HFFc6 (cell line): ENCODE measurements at regions not wholly inside any gene's neighbourhood (a gene's known extent, or its start where the extent isn't known, plus 50 kb on each side); places are given as distances from the start of the nearest gene placed in this dataset.

Source experiments
- DNase-seq: peaks from one replicate; pipeline ENCODE4 v3.0.0-alpha.2; 2018
- H3K27ac Mint-ChIP-seq: 2 replicates; pipeline ENCODE4 v1.8.0; 2020; ENCODE audit warnings: mild to moderate bottlenecking, mixed read lengths
- H3K27me3 Mint-ChIP-seq: 2 replicates; pipeline ENCODE4 v1.8.0; 2021; ENCODE audit warnings: mild to moderate bottlenecking, moderate library complexity, mixed read lengths; ENCODE audit not compliant: insufficient read depth
- H3K36me3 Mint-ChIP-seq: 2 replicates; pipeline ENCODE4 v1.8.0; 2021; ENCODE audit warnings: low read depth, mixed read lengths
- H3K4me1 Mint-ChIP-seq: 2 replicates; pipeline ENCODE4 v1.8.0; 2020; ENCODE audit warnings: low read depth, mixed read lengths
- H3K4me3 Mint-ChIP-seq: 2 replicates; pipeline ENCODE4 v1.8.0; 2020; ENCODE audit warnings: mild to moderate bottlenecking, moderate library complexity, mixed read lengths
- H3K9me3 Mint-ChIP-seq: 2 replicates; pipeline ENCODE4 v1.8.0; 2020; ENCODE audit warnings: mild to moderate bottlenecking, mixed read lengths
- CTCF ChIP-seq: fragments of 200-600 bp; sonication (generic); IDR thresholded peaks from 2 replicates; pipeline ENCODE4 v1.5.0; 2021; ENCODE audit warnings: antibody characterized with exemption, mild to moderate bottlenecking

GRCh38 chr3:165491487-165491886, 295.3 kb upstream of the SLITRK3 start:
- H3K9me3 Mint-ChIP-seq, result peaks cover 31% of the 10 kb centered on the region
- no peaks in the 10 kb centered on the region for H3K36me3 Mint-ChIP-seq
- H3K4me1 Mint-ChIP-seq, result no peaks in the 10 kb centered on the region
- H3K4me3 Mint-ChIP-seq, result no peak overlapping the region
- TF ChIP-seq CTCF, result no peak
- DNase-seq, result no peak
- no peaks in the 10 kb centered on the region for H3K27me3 Mint-ChIP-seq
- H3K27ac Mint-ChIP-seq, result no peak overlapping the region

GRCh38 chr3:165476399-165477060, 280.3 kb upstream of the SLITRK3 start:
- H3K36me3 Mint-ChIP-seq, result no peaks in the 10 kb centered on the region
- no peaks in the 10 kb centered on the region for H3K4me1 Mint-ChIP-seq
- DNase-seq, result no peak
- TF ChIP-seq CTCF, result no peak
- no peak overlapping the region for H3K4me3 Mint-ChIP-seq
- peaks cover 36% of the 10 kb centered on the region for H3K9me3 Mint-ChIP-seq
- H3K27ac Mint-ChIP-seq, result no peak overlapping the region
- no peaks in the 10 kb centered on the region for H3K27me3 Mint-ChIP-seq

- DNase-seq, result no peak
- H3K4me1 Mint-ChIP-seq, result no peaks in the 10 kb centered on the region
- H3K9me3 Mint-ChIP-seq, result peaks cover 28% of the 10 kb centered on the region
- no peak for TF ChIP-seq CTCF
- no peaks in the 10 kb centered on the region for H3K36me3 Mint-ChIP-seq
- H3K4me3 Mint-ChIP-seq, result no peak overlapping the region
- H3K27me3 Mint-ChIP-seq, result no peaks in the 10 kb centered on the region; the same call in 1 of the 2 replicates
- no peak overlapping the region for H3K27ac Mint-ChIP-seq
These were observed 270.7 kb upstream of the SLITRK3 start for GRCh38 chr3:165466856-165467255.

GRCh38 chr3:165464736-165465135, 268.6 kb upstream of the SLITRK3 start:
- Mint-ChIP-seq H3K4me3 (no peak overlapping the region), H3K27ac (no peak overlapping the region), H3K36me3 (no peaks in the 10 kb centered on the region), H3K4me1 (no peaks in the 10 kb centered on the region), H3K9me3 (peaks cover 26% of the 10 kb centered on the region), H3K27me3 (no peaks in the 10 kb centered on the region; the same call in 1 of the 2 replicates)
- DNase-seq, result no peak
- no peak for TF ChIP-seq CTCF

- no peak for TF ChIP-seq CTCF
- no peak for DNase-seq
- Mint-ChIP-seq H3K4me1 (no peaks in the 10 kb centered on the region), H3K4me3 (no peak overlapping the region), H3K27me3 (no peaks in the 10 kb centered on the region; the same call in 1 of the 2 replicates), H3K9me3 (peaks cover 30% of the 10 kb centered on the region), H3K36me3 (no peaks in the 10 kb centered on the region), H3K27ac (no peak overlapping the region)
These were observed 267.3 kb upstream of the SLITRK3 start for GRCh38 chr3:165463531-165463930.
